ENCODE measurements at regions not wholly inside any gene's neighbourhood (a gene's known extent, or its start where the extent isn't known, plus 50 kb on each side); places are given as distances from the start of the nearest gene placed in this dataset.
"Not testable (repeated sequence)": the region's sequence is repeated elsewhere in the genome, so short reads cannot be mapped to it uniquely, and the experiment has no call there.

DNA sequence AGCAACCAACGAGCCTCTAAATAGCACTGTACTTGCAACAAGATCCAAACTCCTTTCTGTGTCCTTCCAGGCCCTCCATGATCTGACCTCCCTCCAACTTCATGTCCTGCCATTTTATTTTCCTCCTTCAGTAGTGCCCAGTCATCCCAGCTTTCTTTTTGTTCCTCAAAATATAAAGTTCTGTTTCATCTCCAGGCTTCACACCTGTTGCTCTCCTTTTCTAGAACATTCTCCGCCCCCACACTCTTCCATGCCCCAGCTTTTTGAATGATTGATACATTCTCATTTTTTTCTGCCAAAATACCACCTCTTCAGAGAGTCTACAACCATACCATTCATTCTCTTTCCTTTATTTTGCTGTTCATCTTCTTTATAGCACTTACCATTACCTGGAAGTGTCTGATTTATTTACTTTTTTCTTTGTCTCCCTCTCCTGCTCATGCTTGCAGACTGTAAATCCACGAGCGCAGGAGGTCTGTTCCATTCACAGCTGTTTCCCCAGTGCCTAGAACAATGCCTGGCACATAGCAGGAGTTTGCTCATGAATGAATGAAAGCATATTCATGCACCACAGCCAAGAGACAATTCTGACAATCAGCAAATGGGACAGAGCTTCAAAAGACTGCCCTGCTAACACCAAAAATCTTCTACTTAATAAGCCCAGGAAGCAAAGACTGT, 296.4 kb downstream of the RPAP3 start:
- TF ChIP-seq, protein P1, sequence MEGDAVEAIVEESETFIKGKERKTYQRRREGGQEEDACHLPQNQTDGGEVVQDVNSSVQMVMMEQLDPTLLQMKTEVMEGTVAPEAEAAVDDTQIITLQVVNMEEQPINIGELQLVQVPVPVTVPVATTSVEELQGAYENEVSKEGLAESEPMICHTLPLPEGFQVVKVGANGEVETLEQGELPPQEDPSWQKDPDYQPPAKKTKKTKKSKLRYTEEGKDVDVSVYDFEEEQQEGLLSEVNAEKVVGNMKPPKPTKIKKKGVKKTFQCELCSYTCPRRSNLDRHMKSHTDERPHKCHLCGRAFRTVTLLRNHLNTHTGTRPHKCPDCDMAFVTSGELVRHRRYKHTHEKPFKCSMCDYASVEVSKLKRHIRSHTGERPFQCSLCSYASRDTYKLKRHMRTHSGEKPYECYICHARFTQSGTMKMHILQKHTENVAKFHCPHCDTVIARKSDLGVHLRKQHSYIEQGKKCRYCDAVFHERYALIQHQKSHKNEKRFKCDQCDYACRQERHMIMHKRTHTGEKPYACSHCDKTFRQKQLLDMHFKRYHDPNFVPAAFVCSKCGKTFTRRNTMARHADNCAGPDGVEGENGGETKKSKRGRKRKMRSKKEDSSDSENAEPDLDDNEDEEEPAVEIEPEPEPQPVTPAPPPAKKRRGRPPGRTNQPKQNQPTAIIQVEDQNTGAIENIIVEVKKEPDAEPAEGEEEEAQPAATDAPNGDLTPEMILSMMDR (IDR thresholded peaks at IDR 0.05), result no peak
- ATAC-seq (no peak), DNase-seq (no peak)
- no peaks in the 10 kb centered on the region for H3K9me3 ChIP-seq
- no peaks in the 10 kb centered on the region for H3K27me3 ChIP-seq (ENCODE audit: low read depth)
- peaks cover 18% of the 10 kb centered on the region for H3K4me1 ChIP-seq
- H3K36me3 ChIP-seq, result no peaks in the 10 kb centered on the region
- no peak overlapping the region for H3K27ac ChIP-seq
- H3K4me3 ChIP-seq, result no peak overlapping the region
- intact Hi-C loops (cut with DNase I), result no loop called here

DNA sequence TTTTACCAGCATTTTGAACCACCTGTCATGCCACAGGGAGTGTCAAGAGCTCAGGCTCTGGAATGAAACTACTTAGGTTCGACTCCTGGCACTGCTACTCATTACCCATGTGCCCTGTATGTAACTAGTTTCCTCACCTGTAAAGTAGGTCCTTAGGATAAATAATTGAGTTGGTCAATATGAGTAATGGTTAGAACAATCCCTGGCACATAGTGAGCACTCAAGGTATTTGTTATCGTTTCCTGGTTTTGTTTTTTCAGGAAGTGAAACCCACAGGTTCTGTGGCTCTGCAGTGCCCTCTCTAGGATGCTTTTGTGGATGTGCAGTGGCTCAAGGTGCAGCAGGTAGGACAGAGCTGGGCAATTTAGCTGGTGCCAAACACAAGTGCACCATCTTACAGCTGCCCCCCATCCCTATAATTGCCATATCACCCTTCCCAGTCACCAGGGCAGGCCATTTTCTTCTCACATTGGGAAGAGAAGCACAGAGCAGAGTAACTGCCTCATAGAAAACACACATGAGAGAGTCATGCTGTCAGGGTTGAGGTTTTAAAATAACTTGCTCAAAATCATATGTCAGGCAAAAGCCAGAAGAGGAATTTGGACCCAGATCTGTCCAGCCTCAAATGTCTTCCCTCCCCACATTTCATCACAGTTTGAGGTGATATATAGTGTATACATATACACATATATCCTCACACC, 297.5 kb downstream of the RPAP3 start:
- TF ChIP-seq, protein P1 (IDR thresholded peaks at IDR 0.05), result peak; percentile 52
- H3K4me1 ChIP-seq, result peaks cover 18% of the 10 kb centered on the region
- no peaks in the 10 kb centered on the region for H3K27me3 ChIP-seq (ENCODE audit: low read depth)
- ATAC-seq (peak; percentile 94 to 95), DNase-seq (no peak)
- H3K4me3 ChIP-seq, result no peak overlapping the region
- intact Hi-C loops (cut with DNase I), result no loop called here
- no peaks in the 10 kb centered on the region for H3K9me3 ChIP-seq
- H3K27ac ChIP-seq, result peak overlapping the region; percentile 61
- no peaks in the 10 kb centered on the region for H3K36me3 ChIP-seq

DNA sequence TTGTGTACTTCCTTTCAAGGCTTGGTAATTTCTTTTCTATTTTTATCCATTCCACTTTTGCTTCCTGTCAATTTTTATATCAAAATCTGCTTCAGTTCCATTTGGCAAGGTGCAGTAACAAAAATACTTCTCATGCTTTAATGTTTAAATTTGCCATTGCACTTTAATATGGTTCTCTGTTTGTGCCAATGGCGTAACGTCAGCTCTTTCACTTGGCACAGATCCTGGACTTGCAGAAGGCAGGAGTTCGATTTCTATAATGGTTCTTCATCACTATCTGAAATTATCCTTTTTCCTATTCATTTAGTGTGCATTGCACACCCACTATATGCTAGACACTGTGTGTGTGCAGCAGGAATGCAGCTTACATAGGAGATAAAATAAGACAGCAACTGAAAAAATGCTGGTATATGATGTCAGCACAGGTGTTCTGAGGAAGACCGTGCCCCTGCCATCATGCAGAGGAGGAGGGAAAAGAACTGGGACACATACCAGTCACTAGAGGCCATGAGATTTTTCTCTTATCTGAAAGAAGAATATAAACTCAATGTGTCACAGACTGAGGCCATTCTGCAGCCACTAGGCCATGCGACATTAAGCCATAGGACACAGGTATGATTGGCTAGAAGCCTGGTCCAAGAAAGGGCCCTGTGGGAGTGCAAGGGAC, 298.2 kb downstream of the RPAP3 start:
- DNase-seq (no peak), ATAC-seq (peak in 1 of 2 donors; percentile 15)
- no peaks in the 10 kb centered on the region for H3K27me3 ChIP-seq (ENCODE audit: low read depth)
- peaks cover 18% of the 10 kb centered on the region for H3K4me1 ChIP-seq
- peak overlapping the region; percentile 61 for H3K27ac ChIP-seq
- H3K4me3 ChIP-seq, result no peak overlapping the region
- no peaks in the 10 kb centered on the region for H3K9me3 ChIP-seq
- TF ChIP-seq, protein P1 (IDR thresholded peaks at IDR 0.05), result no peak
- intact Hi-C loops (cut with DNase I), result no loop called here
- no peaks in the 10 kb centered on the region for H3K36me3 ChIP-seq

DNA sequence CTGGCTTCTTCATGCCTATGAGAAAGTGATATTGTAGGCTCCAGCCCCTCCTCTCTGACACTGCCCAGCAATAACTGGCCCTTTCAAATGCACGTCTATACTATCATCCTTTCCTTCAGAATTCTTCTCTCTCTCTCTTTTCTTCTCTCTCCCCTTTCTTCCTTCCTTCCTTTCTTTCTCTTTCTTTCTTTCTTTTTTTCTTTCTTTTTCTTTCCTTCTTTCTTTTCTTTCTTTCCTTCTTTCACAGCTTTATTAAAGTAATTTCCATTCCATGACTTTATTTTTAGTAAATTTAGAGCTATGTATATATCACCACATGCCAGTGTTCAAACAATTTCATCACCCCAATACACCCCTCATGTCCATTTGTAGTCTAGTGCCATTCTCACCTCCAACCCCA, 302.1 kb downstream of the RPAP3 start:
- Histone ChIP-seq H3K27ac (no peak overlapping the region), H3K4me3 (no peak overlapping the region), H3K4me1 (peaks cover 16% of the 10 kb centered on the region), H3K27me3 (ENCODE audit: low read depth) (no peaks in the 10 kb centered on the region), H3K9me3 (no peaks in the 10 kb centered on the region), H3K36me3 (no peaks in the 10 kb centered on the region)
- DNase-seq (no peak), ATAC-seq (no peak)
- intact Hi-C loops (cut with DNase I), result no loop called here
- TF ChIP-seq, protein P1 (IDR thresholded peaks at IDR 0.05), result no peak

DNA sequence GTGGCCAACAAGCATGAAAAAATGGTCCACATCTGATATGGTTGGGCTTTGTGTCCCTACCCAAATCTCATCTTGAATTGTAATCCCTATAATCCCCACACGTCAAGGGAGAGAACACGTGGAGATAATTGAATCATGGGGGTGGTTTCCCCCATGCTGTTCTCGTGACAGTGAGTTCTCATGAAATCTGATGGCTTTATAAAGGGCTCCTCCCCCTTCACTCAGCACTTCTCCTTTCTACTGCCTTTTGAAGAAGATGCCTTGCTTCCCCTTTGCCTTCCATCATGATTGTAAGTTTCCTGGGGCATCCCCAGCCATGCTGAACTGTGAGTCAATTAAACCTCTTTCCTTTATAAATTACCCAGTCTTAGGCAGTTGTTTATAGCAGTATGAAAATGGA, 304.6 kb downstream of the RPAP3 start:
- DNase-seq; H3K27me3 ChIP-seq (ENCODE audit: low read depth); H3K36me3 ChIP-seq; intact Hi-C loops (cut with DNase I); H3K4me1 ChIP-seq; H3K27ac ChIP-seq; H3K9me3 ChIP-seq; H3K4me3 ChIP-seq: not testable (repeated sequence)
- peak in 1 of 2 donors; percentile 19 for ATAC-seq

DNA sequence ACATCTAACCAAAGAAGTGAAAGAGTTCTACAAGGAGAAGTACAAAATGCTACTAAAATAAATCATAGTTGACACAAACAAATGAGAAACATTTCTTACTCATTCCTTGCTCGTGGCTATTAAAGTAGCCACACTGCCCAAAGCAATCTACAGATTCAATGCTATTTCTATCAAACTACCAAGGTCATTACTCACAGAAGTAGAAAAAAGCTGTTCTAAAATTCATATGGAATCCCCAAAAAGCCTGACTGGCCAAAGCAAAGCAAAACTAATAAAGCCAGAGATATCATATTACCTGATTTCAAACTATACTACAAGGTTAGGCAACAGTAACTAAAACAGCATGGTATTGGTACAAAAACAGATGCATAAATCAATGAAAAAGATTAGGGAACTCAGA, 305.6 kb downstream of the RPAP3 start:
- no peak for ATAC-seq
- intact Hi-C loops (cut with DNase I), result no loop called here

More for the DNA sequence above, 305.6 kb downstream of the RPAP3 start:
- Histone ChIP-seq H3K27me3 (ENCODE audit: low read depth) (no peaks in the 10 kb centered on the region), H3K36me3 (no peaks in the 10 kb centered on the region), H3K4me1 (no peaks in the 10 kb centered on the region), H3K4me3 (no peak overlapping the region), H3K27ac (no peak overlapping the region), H3K9me3 (no peaks in the 10 kb centered on the region)
- TF ChIP-seq, protein P1 (IDR thresholded peaks at IDR 0.05), result no peak
- DNase-seq, result no peak
